ENCODE measurements at regions not wholly inside any gene's neighbourhood (a gene's known extent, or its start where the extent isn't known, plus 50 kb on each side); places are given as distances from the start of the nearest gene placed in this dataset.
"Not testable (repeated sequence)": the region's sequence is repeated elsewhere in the genome, so short reads cannot be mapped to it uniquely, and the experiment has no call there.

- TF ChIP-seq, protein P1, sequence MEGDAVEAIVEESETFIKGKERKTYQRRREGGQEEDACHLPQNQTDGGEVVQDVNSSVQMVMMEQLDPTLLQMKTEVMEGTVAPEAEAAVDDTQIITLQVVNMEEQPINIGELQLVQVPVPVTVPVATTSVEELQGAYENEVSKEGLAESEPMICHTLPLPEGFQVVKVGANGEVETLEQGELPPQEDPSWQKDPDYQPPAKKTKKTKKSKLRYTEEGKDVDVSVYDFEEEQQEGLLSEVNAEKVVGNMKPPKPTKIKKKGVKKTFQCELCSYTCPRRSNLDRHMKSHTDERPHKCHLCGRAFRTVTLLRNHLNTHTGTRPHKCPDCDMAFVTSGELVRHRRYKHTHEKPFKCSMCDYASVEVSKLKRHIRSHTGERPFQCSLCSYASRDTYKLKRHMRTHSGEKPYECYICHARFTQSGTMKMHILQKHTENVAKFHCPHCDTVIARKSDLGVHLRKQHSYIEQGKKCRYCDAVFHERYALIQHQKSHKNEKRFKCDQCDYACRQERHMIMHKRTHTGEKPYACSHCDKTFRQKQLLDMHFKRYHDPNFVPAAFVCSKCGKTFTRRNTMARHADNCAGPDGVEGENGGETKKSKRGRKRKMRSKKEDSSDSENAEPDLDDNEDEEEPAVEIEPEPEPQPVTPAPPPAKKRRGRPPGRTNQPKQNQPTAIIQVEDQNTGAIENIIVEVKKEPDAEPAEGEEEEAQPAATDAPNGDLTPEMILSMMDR (IDR thresholded peaks at IDR 0.05), result not testable (repeated sequence)
- not testable (repeated sequence) for TF ChIP-seq POLR2AphosphoS5, POLR2A (IDR thresholded peaks at IDR 0.05)
Observed at GRCh38 chr15:30695811-30696210, 69.9 kb downstream of the ARHGAP11B start.
